TTC549 (cell line): ENCODE measurements at regions not wholly inside any gene's neighbourhood (a gene's known extent, or its start where the extent isn't known, plus 50 kb on each side); places are given as distances from the start of the nearest gene placed in this dataset.

ENCODE experiments used
- FAIRE-seq: peaks from 2 replicates; lab custom pipeline; 2012; peaks lifted over from hg19 to GRCh38; lab: Jason Lieb, UNC

GRCh38 chr1:162966613-162967012 is 102.5 kb upstream of the RGS4 start:
- no peak for FAIRE-seq

- FAIRE-seq = no peak
Observed at GRCh38 chr1:162964901-162965300, 103.9 kb upstream of the CCDC190 start.

GRCh38 chr1:162956922-162957321 is 95.9 kb upstream of the CCDC190 start:
- no peak for FAIRE-seq

GRCh38 chr1:162954824-162955223 is 93.8 kb upstream of the CCDC190 start:
- no peak for FAIRE-seq

GRCh38 chr1:162952956-162953355 is 92.0 kb upstream of the CCDC190 start:
- FAIRE-seq = no peak

GRCh38 chr1:162951553-162952315 is 90.8 kb upstream of the CCDC190 start:
- no peak for FAIRE-seq

- FAIRE-seq = no peak
Observed at GRCh38 chr1:162950187-162950586, 89.2 kb upstream of the CCDC190 start.

GRCh38 chr1:162946701-162947100 is 85.7 kb upstream of the CCDC190 start:
- no peak for FAIRE-seq

- FAIRE-seq = no peak
Observed at GRCh38 chr1:162944974-162945674, 84.1 kb upstream of the CCDC190 start.

GRCh38 chr1:162943622-162944021 is 82.6 kb upstream of the CCDC190 start:
- FAIRE-seq = no peak

GRCh38 chr1:162942916-162943559 is 82.1 kb upstream of the CCDC190 start:
- FAIRE-seq = no peak

GRCh38 chr1:162941024-162941423 is 80.0 kb upstream of the CCDC190 start:
- FAIRE-seq = no peak

- FAIRE-seq = no peak
Observed at GRCh38 chr1:162939035-162939434, 78.1 kb upstream of the CCDC190 start.

GRCh38 chr1:162937716-162938395 is 76.9 kb upstream of the CCDC190 start:
- FAIRE-seq = no peak

- no peak for FAIRE-seq
Observed at GRCh38 chr1:162930976-162931560, 70.1 kb upstream of the CCDC190 start.

- no peak for FAIRE-seq
Observed at GRCh38 chr1:162930532-162930931, 69.6 kb upstream of the CCDC190 start.

GRCh38 chr1:162929177-162929576 is 68.2 kb upstream of the CCDC190 start:
- FAIRE-seq = no peak

GRCh38 chr1:162928141-162928540 is 67.2 kb upstream of the CCDC190 start:
- FAIRE-seq = no peak

- FAIRE-seq = no peak
Observed at GRCh38 chr1:162927421-162927820, 66.4 kb upstream of the CCDC190 start.

- no peak for FAIRE-seq
Observed at GRCh38 chr1:162926906-162927305, 65.9 kb upstream of the CCDC190 start.

GRCh38 chr1:162924179-162924578 is 63.2 kb upstream of the CCDC190 start:
- no peak for FAIRE-seq

GRCh38 chr1:162922201-162922600 is 61.2 kb upstream of the CCDC190 start:
- FAIRE-seq = no peak
